NB4 (cell line): ENCODE measurements at regions not wholly inside any gene's neighbourhood (a gene's known extent, or its start where the extent isn't known, plus 50 kb on each side); places are given as distances from the start of the nearest gene placed in this dataset.

Experiments used
- CTCF ChIP-seq: IDR thresholded peaks from one replicate; pipeline ENCODE4 v1.5.1; 2012; ENCODE audit warnings: low read depth, low read length
- MAX ChIP-seq: IDR thresholded peaks from 2 replicates; pipeline ENCODE4 v1.6.1; 2011; ENCODE audit warnings: low read depth, low read length
- POLR2A ChIP-seq: IDR thresholded peaks from 2 replicates; pipeline ENCODE4 v1.6.1; 2011; ENCODE audit warnings: mild to moderate bottlenecking; ENCODE audit not compliant: insufficient read length; ENCODE audit errors: extremely low read depth

GRCh38 chr3:153957421-153957820 lies 163.8 kb upstream of the ARHGEF26 start:
- TF ChIP-seq CTCF (no peak), MAX (no peak), POLR2A (no peak)
